HG03354 (cell line): ENCODE measurements at regions not wholly inside any gene's neighbourhood (a gene's known extent, or its start where the extent isn't known, plus 50 kb on each side); places are given as distances from the start of the nearest gene placed in this dataset.
"Not testable (repeated sequence)": the region's sequence is repeated elsewhere in the genome, so short reads cannot be mapped to it uniquely, and the experiment has no call there.

Source experiments
- ATAC-seq: cut with Tn5 transposase; IDR thresholded peaks from one replicate; pipeline ENCODE4 v1.9.1; 2021; ENCODE audit warnings: mild to moderate bottlenecking; ENCODE audit not compliant: unreplicated experiment, poor library complexity, severe bottlenecking

GRCh38 chr6:153484056-153484455 lies 353.0 kb upstream of the RGS17 start:
- ATAC-seq = no peak

GRCh38 chr6:153476243-153476642 lies 345.2 kb upstream of the RGS17 start:
- ATAC-seq = no peak

GRCh38 chr6:153465050-153465449 lies 334.0 kb upstream of the RGS17 start:
- ATAC-seq = no peak

- no peak for ATAC-seq
Observed at GRCh38 chr6:153449279-153449678, 318.2 kb upstream of the RGS17 start.

- not testable (repeated sequence) for ATAC-seq
Observed at GRCh38 chr6:153442749-153443148, 311.7 kb upstream of the RGS17 start.

- no peak for ATAC-seq
Observed at GRCh38 chr6:153442096-153442495, 311.0 kb upstream of the RGS17 start.

- no peak for ATAC-seq
Observed at GRCh38 chr6:153437193-153437592, 306.1 kb upstream of the RGS17 start.

- ATAC-seq = no peak
Observed at GRCh38 chr6:153436351-153436750, 305.3 kb upstream of the RGS17 start.

GRCh38 chr6:153435787-153436186 lies 304.7 kb upstream of the RGS17 start:
- no peak for ATAC-seq

- no peak for ATAC-seq
Observed at GRCh38 chr6:153425536-153425935, 294.5 kb upstream of the RGS17 start.

- ATAC-seq = no peak
Observed at GRCh38 chr6:153424719-153425400, 293.8 kb upstream of the RGS17 start.

GRCh38 chr6:153412519-153412918 lies 281.4 kb upstream of the RGS17 start:
- ATAC-seq = no peak

GRCh38 chr6:153411070-153411648 lies 280.1 kb upstream of the RGS17 start:
- no peak for ATAC-seq

GRCh38 chr6:153405931-153406330 lies 274.8 kb upstream of the RGS17 start:
- no peak for ATAC-seq

GRCh38 chr6:153401751-153402150 lies 270.7 kb upstream of the RGS17 start:
- ATAC-seq = no peak

GRCh38 chr6:153392156-153392555 lies 261.1 kb upstream of the RGS17 start:
- ATAC-seq = no peak

GRCh38 chr6:153373869-153374268 lies 242.8 kb upstream of the RGS17 start:
- ATAC-seq = no peak

- no peak for ATAC-seq
Observed at GRCh38 chr6:153368131-153368530, 237.0 kb upstream of the RGS17 start.

- no peak for ATAC-seq
Observed at GRCh38 chr6:153367021-153367420, 235.9 kb upstream of the RGS17 start.

GRCh38 chr6:153357391-153357790 lies 226.3 kb upstream of the RGS17 start:
- no peak for ATAC-seq

GRCh38 chr6:153340568-153340967 lies 209.5 kb upstream of the RGS17 start:
- no peak for ATAC-seq

GRCh38 chr6:153334121-153334520 lies 203.0 kb upstream of the RGS17 start:
- ATAC-seq = no peak
